ENCODE measurements at regions not wholly inside any gene's neighbourhood (a gene's known extent, or its start where the extent isn't known, plus 50 kb on each side); places are given as distances from the start of the nearest gene placed in this dataset.

DNA sequence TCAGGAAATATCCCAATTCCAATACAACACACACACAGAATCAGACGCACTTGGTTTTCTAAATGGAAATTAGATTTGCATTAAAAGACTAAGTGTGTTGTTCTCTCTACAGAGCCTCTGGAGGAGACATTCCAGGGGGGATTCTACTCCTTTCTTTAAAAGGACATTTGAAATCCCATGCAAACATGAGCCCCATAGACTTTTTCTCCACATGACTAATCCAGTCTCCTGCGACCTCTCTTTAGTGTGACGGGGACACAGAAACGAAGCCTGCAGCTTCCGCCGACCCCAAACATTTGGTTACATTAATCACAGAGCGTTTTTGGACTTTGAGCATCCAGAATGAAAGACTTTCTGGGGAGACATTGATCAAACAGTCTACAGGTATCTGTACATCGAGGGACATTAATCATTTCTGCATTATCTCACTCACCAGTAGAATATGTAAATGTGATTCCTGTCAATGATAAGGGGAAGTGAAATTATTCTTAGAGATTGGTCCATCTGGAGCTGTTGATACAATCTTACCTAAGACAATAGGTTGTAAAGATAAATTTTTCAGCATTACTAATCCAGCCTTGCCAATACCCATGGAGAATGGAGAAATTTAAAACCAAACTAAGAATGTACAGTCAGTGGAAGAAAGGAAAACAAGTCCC, 103.4 kb upstream of the IRX3 start:
- no peak overlapping the region for H3K4me3 ChIP-seq
- no peak for ATAC-seq
- TF ChIP-seq, protein P1, sequence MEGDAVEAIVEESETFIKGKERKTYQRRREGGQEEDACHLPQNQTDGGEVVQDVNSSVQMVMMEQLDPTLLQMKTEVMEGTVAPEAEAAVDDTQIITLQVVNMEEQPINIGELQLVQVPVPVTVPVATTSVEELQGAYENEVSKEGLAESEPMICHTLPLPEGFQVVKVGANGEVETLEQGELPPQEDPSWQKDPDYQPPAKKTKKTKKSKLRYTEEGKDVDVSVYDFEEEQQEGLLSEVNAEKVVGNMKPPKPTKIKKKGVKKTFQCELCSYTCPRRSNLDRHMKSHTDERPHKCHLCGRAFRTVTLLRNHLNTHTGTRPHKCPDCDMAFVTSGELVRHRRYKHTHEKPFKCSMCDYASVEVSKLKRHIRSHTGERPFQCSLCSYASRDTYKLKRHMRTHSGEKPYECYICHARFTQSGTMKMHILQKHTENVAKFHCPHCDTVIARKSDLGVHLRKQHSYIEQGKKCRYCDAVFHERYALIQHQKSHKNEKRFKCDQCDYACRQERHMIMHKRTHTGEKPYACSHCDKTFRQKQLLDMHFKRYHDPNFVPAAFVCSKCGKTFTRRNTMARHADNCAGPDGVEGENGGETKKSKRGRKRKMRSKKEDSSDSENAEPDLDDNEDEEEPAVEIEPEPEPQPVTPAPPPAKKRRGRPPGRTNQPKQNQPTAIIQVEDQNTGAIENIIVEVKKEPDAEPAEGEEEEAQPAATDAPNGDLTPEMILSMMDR (IDR thresholded peaks at IDR 0.05): no peak
- H3K4me1 ChIP-seq (ENCODE audit: low read depth): no peaks in the 10 kb centered on the region
- intact Hi-C loops (cut with DNase I, micrococcal nuclease): no loop called here
- no peaks in the 10 kb centered on the region for H3K9me3 ChIP-seq
- no peak for DNase-seq
- no peaks in the 10 kb centered on the region for H3K36me3 ChIP-seq (ENCODE audit: low read depth)

DNA sequence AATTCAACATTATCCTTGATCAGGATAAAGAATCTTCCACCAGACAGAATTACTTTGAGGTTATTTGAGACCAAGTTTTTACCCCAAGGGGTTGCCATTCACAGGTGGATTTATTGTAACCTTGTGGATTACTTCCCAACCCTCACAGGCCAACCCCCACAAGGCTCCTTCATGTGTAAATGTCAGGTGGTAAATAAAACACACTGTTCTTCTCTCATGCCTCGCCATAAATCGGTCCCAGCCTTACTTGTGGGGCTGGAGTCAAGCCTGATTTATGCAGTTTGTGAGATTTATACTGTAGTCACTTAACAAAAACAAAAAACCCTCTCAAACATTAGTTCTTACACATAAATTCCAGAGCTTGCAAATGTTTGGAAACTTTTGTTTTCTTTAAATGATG, 98.6 kb upstream of the IRX3 start:
- TF ChIP-seq, protein P1 (IDR thresholded peaks at IDR 0.05): no peak
- Histone ChIP-seq H3K4me1 (ENCODE audit: low read depth) (no peaks in the 10 kb centered on the region), H3K9me3 (no peaks in the 10 kb centered on the region), H3K4me3 (no peak overlapping the region), H3K36me3 (ENCODE audit: low read depth) (no peaks in the 10 kb centered on the region)
- intact Hi-C loops (cut with DNase I, micrococcal nuclease): no loop called here
- ATAC-seq: no peak
- DNase-seq: no peak

DNA sequence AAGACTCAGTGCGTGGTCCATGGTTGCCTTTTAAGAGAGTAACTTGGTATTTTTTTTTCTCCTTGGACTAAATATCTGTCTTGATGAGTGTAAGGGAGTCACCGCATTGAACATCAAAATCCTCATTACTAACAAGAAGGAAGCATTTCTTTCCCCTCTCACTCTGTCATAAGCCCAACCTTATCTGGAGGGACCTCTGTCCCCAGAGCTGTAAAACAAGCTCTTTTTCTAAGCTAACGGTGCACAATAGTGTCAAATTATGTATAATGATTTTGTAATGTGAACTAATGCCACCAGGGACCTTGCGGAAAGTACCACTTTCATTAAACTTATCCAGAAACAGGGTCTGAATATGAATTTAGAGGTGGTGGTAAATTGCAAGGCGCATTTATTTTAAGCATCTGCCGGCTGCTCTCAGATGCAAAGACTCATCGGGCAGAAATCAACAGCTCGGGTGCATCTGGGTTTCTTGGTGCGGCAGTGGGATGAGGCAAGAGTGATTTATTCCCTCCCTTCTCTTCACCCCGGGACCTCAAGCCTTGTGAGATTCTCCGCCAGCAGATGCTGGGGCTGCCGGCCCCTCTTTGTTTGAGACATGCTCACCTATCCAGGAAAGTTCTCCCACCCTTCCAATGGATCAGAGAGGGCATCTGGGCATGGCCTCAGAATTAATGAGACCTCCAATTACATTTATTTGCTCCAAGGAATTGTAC, 95.2 kb upstream of the IRX3 start:
- Histone ChIP-seq H3K4me3 (no peak overlapping the region), H3K9me3 (no peaks in the 10 kb centered on the region), H3K4me1 (ENCODE audit: low read depth) (no peaks in the 10 kb centered on the region), H3K36me3 (ENCODE audit: low read depth) (no peaks in the 10 kb centered on the region)
- ATAC-seq (no peak), DNase-seq (no peak)
- intact Hi-C loops (cut with DNase I, micrococcal nuclease): no loop called here
- TF ChIP-seq, protein P1 (IDR thresholded peaks at IDR 0.05): no peak

DNA sequence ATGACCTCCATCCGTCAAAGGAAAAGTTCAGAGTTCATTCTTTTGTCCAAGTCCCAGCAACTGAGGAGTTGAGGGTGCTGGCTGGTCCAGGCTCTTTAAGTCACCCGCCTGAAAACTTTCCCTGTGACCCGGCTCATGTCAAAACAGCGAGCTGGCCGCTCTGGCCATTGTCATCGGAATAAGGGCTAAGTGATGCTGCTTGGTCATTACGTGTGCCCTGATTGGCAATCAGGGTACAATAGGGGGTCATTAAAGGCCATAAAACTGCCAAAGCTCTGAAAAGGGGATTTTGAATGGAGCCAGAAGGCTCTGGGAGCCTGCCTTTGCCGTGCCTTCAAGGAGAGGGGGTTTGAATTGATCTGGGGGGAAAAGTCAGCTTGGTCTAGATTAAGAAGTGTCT, 88.5 kb upstream of the IRX3 start:
- no peak for ATAC-seq
- H3K9me3 ChIP-seq: no peaks in the 10 kb centered on the region
- H3K4me1 ChIP-seq (ENCODE audit: low read depth): no peaks in the 10 kb centered on the region
- intact Hi-C loops (cut with DNase I, micrococcal nuclease): no loop called here
- no peak for DNase-seq
- H3K36me3 ChIP-seq (ENCODE audit: low read depth): no peaks in the 10 kb centered on the region
- TF ChIP-seq, protein P1 (IDR thresholded peaks at IDR 0.05): no peak
- no peak overlapping the region for H3K4me3 ChIP-seq

DNA sequence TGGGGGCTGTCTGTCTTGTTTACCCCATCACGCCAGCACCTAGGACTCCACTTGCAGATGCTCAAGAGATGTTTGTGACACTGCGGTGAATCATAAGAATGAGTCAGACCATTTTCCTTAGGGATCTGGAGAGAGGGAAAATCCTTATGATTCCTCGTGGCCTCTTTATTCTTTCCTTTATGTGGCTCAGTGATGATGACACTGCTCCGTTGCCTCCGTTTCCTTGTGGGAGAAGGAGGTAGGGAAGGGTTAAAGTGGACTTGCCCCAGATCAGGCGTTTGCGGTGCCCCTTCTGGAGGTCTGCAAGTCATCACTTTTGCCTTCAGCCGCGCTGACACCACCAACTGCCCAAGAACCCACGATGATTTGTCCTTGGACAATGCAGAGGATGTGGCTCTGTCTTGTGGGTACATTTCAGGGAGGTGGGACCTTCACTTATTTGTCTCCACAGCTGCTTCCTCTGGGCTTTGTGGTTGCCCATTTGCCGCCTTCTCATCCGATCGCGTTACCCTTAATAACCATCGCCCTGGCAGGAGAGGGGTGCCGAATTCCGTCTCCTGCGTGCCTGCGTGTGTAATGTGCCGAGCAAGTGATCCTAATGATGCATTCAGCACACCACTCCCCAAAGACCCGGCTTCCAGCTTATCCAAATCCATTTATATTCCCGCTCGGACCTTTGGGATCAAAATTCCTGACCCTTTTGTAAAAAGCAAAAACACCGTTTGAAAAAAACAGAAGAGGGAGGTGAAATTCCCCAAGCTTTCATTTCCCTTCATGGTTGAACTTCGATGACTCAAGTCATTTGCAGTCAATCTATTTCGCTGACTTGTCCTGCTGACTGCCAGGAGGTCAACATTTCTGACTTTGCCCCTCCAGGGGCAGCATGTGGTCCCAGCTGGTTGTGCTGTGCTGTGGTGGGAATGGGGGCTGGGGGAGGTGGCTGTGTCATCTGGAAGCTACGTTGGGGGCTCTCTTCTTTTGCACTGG, 87.2 kb upstream of the IRX3 start:
- Histone ChIP-seq H3K4me3 (no peak overlapping the region), H3K36me3 (ENCODE audit: low read depth) (no peaks in the 10 kb centered on the region), H3K4me1 (ENCODE audit: low read depth) (no peaks in the 10 kb centered on the region), H3K9me3 (no peaks in the 10 kb centered on the region)
- TF ChIP-seq, protein P1 (IDR thresholded peaks at IDR 0.05): no peak
- ATAC-seq (no peak), DNase-seq (no peak)
- intact Hi-C loops (cut with DNase I, micrococcal nuclease): no loop called here
